Suprapubic skin (tissue), 3 donors: ENCODE measurements at regions not wholly inside any gene's neighbourhood (a gene's known extent, or its start where the extent isn't known, plus 50 kb on each side); places are given as distances from the start of the nearest gene placed in this dataset.

Source experiments
- POLR2AphosphoS5 ChIP-seq, 3 donors: sonication (generic); formaldehyde crosslinking; IDR thresholded peaks; one replicate each; pipeline ENCODE4 v1.6.1; 2017; ENCODE audit warnings: antibody characterized with exemption in 3 of 3
- TF ChIP-seq, protein P1 (sequence below), 2 donors: fragments of 200-600 bp in 1 of 2; fragments of 450-650 bp in 1 of 2; sonication (generic) in 1 of 2; IDR thresholded peaks; one replicate each; pipeline ENCODE4 v1.5.1; 2016 to 2019; ENCODE audit warnings: antibody characterized with exemption in 2 of 2, mild to moderate bottlenecking in 1 of 2, moderate library complexity in 1 of 2

DNA sequence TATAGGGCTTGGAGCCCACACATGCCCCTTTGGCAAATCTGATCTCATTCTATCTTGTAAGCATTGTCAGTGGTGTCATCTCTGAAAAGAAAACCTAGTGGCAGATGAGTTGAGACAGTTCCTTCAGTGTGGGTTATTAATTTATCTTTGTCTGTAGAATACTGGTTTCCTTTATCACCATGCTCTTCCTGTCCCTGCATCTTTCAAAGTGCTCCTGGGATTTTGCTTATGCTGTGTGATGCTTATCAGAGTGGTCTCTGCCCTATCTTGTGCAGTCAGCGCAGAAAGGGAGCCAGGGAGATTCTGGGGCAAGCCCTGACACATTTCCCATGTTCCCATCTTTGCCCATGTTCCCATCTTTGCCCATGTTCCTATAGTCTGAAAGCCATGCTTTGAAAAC, 402.9 kb downstream of the RWDD3 start:
- TF ChIP-seq, protein P1, sequence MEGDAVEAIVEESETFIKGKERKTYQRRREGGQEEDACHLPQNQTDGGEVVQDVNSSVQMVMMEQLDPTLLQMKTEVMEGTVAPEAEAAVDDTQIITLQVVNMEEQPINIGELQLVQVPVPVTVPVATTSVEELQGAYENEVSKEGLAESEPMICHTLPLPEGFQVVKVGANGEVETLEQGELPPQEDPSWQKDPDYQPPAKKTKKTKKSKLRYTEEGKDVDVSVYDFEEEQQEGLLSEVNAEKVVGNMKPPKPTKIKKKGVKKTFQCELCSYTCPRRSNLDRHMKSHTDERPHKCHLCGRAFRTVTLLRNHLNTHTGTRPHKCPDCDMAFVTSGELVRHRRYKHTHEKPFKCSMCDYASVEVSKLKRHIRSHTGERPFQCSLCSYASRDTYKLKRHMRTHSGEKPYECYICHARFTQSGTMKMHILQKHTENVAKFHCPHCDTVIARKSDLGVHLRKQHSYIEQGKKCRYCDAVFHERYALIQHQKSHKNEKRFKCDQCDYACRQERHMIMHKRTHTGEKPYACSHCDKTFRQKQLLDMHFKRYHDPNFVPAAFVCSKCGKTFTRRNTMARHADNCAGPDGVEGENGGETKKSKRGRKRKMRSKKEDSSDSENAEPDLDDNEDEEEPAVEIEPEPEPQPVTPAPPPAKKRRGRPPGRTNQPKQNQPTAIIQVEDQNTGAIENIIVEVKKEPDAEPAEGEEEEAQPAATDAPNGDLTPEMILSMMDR (IDR thresholded peaks at IDR 0.05) = no peak
- TF ChIP-seq POLR2AphosphoS5 (IDR thresholded peaks at IDR 0.05) = no peak
